Upper lobe of left lung (tissue), 6 donors: ENCODE measurements at regions not wholly inside any gene's neighbourhood (a gene's known extent, or its start where the extent isn't known, plus 50 kb on each side); places are given as distances from the start of the nearest gene placed in this dataset.

Experiments
- ATAC-seq, 2 donors: fragments of 200-7000 bp; cut with Tn5 transposase; one replicate each; pipeline ENCODE4 v1.9.1; 2022; ENCODE audit warnings: mild to moderate bottlenecking in 2 of 2, moderate library complexity in 2 of 2; ENCODE audit not compliant: low FRiP score in 2 of 2
- DNase-seq, 2 donors: peaks; one replicate each; pipeline ENCODE4 v3.0.0-alpha.2; 2019 to 2020
- H3K27ac ChIP-seq, 4 donors: fragments of 200-600 bp; sonication (generic); one replicate each; pipeline ENCODE4 v1.5.1; 2016 to 2019
- H3K27me3 ChIP-seq, 4 donors: fragments of 200-600 bp; sonication (generic); one replicate each; pipeline ENCODE4 v1.5.1; 2017 to 2019
- H3K36me3 ChIP-seq, 4 donors: fragments of 200-600 bp; sonication (generic); one replicate each; pipeline ENCODE4 v1.5.1; 2016 to 2019
- H3K4me1 ChIP-seq, 4 donors: fragments of 200-600 bp; sonication (generic); one replicate each; pipeline ENCODE4 v1.5.1; 2018 to 2019
- H3K4me3 ChIP-seq, 4 donors: fragments of 200-600 bp; sonication (generic); one replicate each; pipeline ENCODE4 v1.5.1; 2017 to 2019; ENCODE audit warnings: mild to moderate bottlenecking in 2 of 4, moderate library complexity in 1 of 4
- H3K9me3 ChIP-seq, 4 donors: fragments of 200-600 bp; sonication (generic); one replicate each; pipeline ENCODE4 v1.5.1; 2018 to 2019
- CTCF ChIP-seq, 6 experiments: fragments of 450-650 bp in 4 of 6; fragments of 200-600 bp in 2 of 6; sonication (generic) in 2 of 6; IDR thresholded peaks; one replicate each; pipeline ENCODE4 v1.5.1; 2016 to 2019; ENCODE audit warnings: antibody characterized with exemption in 6 of 6
- EP300 ChIP-seq, 4 donors: sonication (generic); formaldehyde crosslinking; IDR thresholded peaks; one replicate each; pipeline ENCODE4 v1.5.1; 2017; ENCODE audit warnings: antibody characterized with exemption in 4 of 4, control low read depth in 2 of 4
- POLR2A ChIP-seq, 4 donors: fragments of 450-650 bp; IDR thresholded peaks; one replicate each; pipeline ENCODE4 v1.5.1; 2016 to 2017; ENCODE audit warnings: antibody characterized with exemption in 4 of 4, mild to moderate bottlenecking in 2 of 4
- POLR2AphosphoS5 ChIP-seq, 2 donors: sonication (generic); formaldehyde crosslinking; IDR thresholded peaks; one replicate each; pipeline ENCODE4 v1.5.1; 2017; ENCODE audit warnings: antibody characterized with exemption in 2 of 2
- WGBS, 2 donors: methylation state at CpG; one replicate each; pipeline ENCODE4 v1.1.5; 2017 to 2018; 5-methylcytosine and 5-hydroxymethylcytosine counted together
- donor health status: DM: no; HTN: no; CAD: no; lungs with moderate emphysema.
- donor health status: DM: no; HTN: yes; CAD: no; lungs with severe emphysema.

GRCh38 chr3:182201456-182202168, 489.9 kb downstream of the SOX2 start:
- no peak for DNase-seq
- Histone ChIP-seq H3K36me3 (no peaks in the 10 kb centered on the region), H3K27me3 (no peaks in the 10 kb centered on the region), H3K9me3 (no peaks in the 10 kb centered on the region), H3K4me3 (no peak overlapping the region), H3K4me1 (no peaks in the 10 kb centered on the region), H3K27ac (no peak overlapping the region)
- no peak for TF ChIP-seq EP300 (IDR thresholded peaks at IDR 0.05)
- ATAC-seq = no peak
- 64 to 78% methylated on average over 11 of the region's 11 CpGs for WGBS, 2 donors

DNA sequence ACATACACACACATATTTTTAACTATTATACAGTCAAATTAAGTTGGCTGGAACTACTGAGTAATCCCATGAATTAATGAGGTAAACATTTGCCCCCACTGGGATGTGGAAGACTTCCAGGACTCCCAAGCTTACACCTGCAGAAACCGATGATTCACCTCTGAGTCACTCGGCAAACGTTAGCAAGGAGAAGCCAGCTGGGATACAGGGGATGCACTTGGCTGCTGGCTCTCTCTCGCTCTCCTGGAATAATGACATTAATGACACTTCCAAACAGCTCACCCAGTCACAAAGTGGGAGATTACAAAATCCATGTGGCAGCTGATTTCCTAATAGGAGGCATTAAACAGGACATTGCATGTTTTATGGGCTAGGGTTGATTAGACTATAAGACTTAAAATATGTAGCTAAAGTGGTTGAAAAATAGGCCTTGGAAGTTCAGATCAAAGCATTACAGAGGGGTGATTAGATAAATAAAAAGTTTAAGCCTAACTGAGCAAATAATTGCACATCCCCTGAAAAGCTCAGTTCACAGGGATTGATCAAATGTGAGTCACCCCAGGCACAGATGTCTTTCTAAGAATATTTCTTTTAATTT, 500.9 kb downstream of the SOX2 start:
- H3K4me1 ChIP-seq = peaks cover 0 to 4% (median 0%) of the 10 kb centered on the region in 4 donors
- H3K27me3 ChIP-seq = no peaks in the 10 kb centered on the region
- DNase-seq (peak in 1 of 2 donors; percentile 74), ATAC-seq (peak; percentile 69 to 75)
- H3K36me3 ChIP-seq = no peaks in the 10 kb centered on the region
- H3K27ac ChIP-seq = no peak overlapping the region
- no peak overlapping the region for H3K4me3 ChIP-seq
- WGBS, 2 donors = 34 to 56% methylated on average over 4 of the region's 4 CpGs
- no peak for TF ChIP-seq POLR2AphosphoS5 (IDR thresholded peaks at IDR 0.05)
- no peak for TF ChIP-seq EP300 (IDR thresholded peaks at IDR 0.05)
- TF ChIP-seq POLR2A (IDR thresholded peaks at IDR 0.05) = no peak
- no peak for TF ChIP-seq CTCF (IDR thresholded peaks at IDR 0.05)
- no peaks in the 10 kb centered on the region for H3K9me3 ChIP-seq

- H3K36me3 ChIP-seq = no peaks in the 10 kb centered on the region
- TF ChIP-seq POLR2A (IDR thresholded peaks at IDR 0.05) = no peak
- no peak for TF ChIP-seq POLR2AphosphoS5 (IDR thresholded peaks at IDR 0.05)
- TF ChIP-seq EP300 (IDR thresholded peaks at IDR 0.05) = no peak
- no peak for TF ChIP-seq CTCF (IDR thresholded peaks at IDR 0.05)
- no peaks in the 10 kb centered on the region for H3K27me3 ChIP-seq
- H3K4me3 ChIP-seq = no peak overlapping the region
- DNase-seq (no peak), ATAC-seq (no peak)
- no peaks in the 10 kb centered on the region for H3K9me3 ChIP-seq
- H3K4me1 ChIP-seq = peaks cover 0 to 4% (median 0%) of the 10 kb centered on the region in 4 donors
- WGBS, 2 donors = 68 to 70% methylated on average over 4 of the region's 4 CpGs
- H3K27ac ChIP-seq = no peak overlapping the region
These were observed 502.7 kb downstream of the SOX2 start for GRCh38 chr3:182214416-182214815.

- Histone ChIP-seq H3K27me3 (no peaks in the 10 kb centered on the region), H3K4me3 (no peak overlapping the region), H3K27ac (no peak overlapping the region), H3K4me1 (peaks cover 0 to 4% (median 0%) of the 10 kb centered on the region in 4 donors), H3K36me3 (no peaks in the 10 kb centered on the region), H3K9me3 (no peaks in the 10 kb centered on the region)
- no peak for DNase-seq
- no peak for ATAC-seq
- TF ChIP-seq POLR2AphosphoS5 (IDR thresholded peaks at IDR 0.05) (no peak), POLR2A (IDR thresholded peaks at IDR 0.05) (no peak), CTCF (IDR thresholded peaks at IDR 0.05) (no peak), EP300 (IDR thresholded peaks at IDR 0.05) (no peak)
These were observed 504.2 kb downstream of the SOX2 start for GRCh38 chr3:182215881-182216280.

DNA sequence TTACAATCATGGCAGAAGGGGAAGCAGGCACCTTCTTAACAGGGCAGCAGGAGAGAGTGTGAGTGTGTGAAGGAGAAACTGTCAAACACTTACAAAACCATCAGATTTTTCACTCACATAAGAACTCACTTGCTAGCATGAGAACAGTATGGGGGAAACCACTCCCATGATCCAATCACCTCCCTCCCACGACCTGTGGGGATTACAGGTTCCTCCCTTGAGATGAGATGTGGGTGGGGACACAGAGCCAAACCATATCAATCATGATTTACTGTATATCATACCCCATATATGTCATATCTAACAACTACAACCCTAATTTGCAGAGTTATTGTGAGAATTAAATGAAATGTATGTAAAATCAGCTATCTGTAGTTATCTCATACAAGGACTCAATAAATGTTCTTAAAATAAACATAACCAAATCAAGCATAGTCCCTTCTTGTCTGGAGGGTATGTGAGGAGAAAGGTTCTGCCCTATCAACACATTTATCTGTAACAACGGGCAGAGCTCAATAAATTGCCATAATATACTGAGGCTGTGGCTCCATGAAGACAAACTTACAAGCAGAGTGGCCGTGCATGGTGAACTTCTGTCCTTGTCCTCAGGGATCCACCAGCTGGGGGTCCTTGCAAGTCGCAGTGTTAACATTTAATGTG, 504.7 kb downstream of the SOX2 start:
- TF ChIP-seq EP300 (IDR thresholded peaks at IDR 0.05) (no peak), POLR2AphosphoS5 (IDR thresholded peaks at IDR 0.05) (no peak), POLR2A (IDR thresholded peaks at IDR 0.05) (no peak), CTCF (IDR thresholded peaks at IDR 0.05) (no peak)
- WGBS, 2 donors = 53 to 74% methylated on average over 4 of the region's 4 CpGs
- Histone ChIP-seq H3K27me3 (no peaks in the 10 kb centered on the region), H3K36me3 (no peaks in the 10 kb centered on the region), H3K9me3 (no peaks in the 10 kb centered on the region), H3K4me3 (no peak overlapping the region), H3K4me1 (peaks cover 0 to 4% (median 0%) of the 10 kb centered on the region in 4 donors), H3K27ac (no peak overlapping the region)
- no peak for ATAC-seq
- no peak for DNase-seq
